ENCODE measurements at regions not wholly inside any gene's neighbourhood (a gene's known extent, or its start where the extent isn't known, plus 50 kb on each side); places are given as distances from the start of the nearest gene placed in this dataset.
"Not testable (repeated sequence)": the region's sequence is repeated elsewhere in the genome, so short reads cannot be mapped to it uniquely, and the experiment has no call there.

DNA sequence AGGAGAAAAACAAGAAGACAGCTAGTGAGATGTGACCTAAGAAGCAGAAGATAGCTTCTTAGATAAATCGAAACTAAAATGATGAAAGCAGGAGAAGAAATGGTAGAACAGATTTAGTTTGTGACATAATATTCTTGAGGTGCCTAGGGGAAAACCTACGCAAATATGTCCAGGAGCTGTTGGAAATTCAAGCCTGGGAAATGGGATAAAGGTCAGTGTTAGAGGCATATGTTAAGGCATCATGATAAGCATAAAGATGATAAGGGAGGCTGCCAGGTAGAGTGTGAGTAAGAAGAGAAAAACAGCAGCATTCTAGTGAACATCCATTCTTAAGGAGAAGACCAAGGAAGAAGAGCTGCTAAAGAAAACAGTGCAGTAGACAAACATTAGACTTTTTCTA is 109.6 kb upstream of the LGR5 start:
- H3K36me3 ChIP-seq (ENCODE audit: insufficient read depth, low read depth, low read length), result no peaks in the 10 kb centered on the region
- no peak overlapping the region for H3K4me3 ChIP-seq (ENCODE audit: low read length)
- no peak overlapping the region for H3K9ac ChIP-seq (ENCODE audit: low read depth, low read length)
- H3K4me1 ChIP-seq (ENCODE audit: insufficient read depth, low read length), result no peaks in the 10 kb centered on the region
- no peak overlapping the region for H3K27ac ChIP-seq (ENCODE audit: low read length)
- H3K9me3 ChIP-seq (ENCODE audit: insufficient read depth, low read depth, low read length), result no peaks in the 10 kb centered on the region
- no peaks in the 10 kb centered on the region for H3K27me3 ChIP-seq (ENCODE audit: insufficient read depth, low read length)

DNA sequence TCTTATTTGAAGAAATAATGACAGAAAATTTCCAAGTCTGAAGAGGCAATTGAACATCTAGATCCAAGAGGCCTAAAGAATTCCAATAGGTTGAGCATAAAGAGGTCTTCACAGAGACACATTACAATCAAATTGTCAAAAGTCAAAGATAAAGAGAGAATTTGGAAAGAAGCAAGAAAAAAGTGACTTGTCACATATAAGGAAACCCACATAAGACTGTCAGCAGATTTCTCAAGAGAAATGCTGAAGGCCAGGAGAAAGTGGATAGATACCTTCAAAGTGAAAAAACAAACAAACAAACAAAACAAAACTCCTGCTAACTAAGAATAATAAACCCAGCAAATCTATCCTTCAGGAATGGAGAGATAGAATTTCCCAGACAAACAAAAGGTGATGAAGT is 118.1 kb upstream of the LGR5 start:
- Histone ChIP-seq H3K9ac (ENCODE audit: low read depth, low read length) (no peak overlapping the region), H3K4me3 (ENCODE audit: low read length) (no peak overlapping the region), H3K27ac (ENCODE audit: low read length) (no peak overlapping the region), H3K9me3 (ENCODE audit: insufficient read depth, low read depth, low read length) (peaks cover 23% of the 10 kb centered on the region; the same call in 1 of the 2 replicates), H3K27me3 (ENCODE audit: insufficient read depth, low read length) (no peaks in the 10 kb centered on the region), H3K4me1 (ENCODE audit: insufficient read depth, low read length) (no peaks in the 10 kb centered on the region), H3K36me3 (ENCODE audit: insufficient read depth, low read depth, low read length) (no peaks in the 10 kb centered on the region)

DNA sequence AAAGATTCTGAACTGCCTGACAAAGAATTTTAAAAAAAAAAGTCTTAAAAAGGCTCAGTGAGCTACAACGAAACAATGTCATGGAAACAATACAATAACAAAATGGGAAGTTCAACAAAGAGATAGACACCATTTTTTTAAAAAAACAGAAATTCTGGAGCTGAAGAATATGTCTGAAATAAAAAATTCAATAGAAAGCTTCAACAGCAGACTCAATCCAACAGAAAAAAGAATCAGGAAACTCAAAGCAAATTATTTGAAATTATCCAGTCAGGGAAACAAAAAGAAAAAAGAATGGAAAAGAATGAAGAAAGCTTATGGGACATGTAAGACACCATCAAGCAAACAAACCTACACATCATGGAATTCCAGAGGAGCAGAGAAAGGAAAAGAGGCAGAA is 118.5 kb upstream of the LGR5 start:
- H3K4me3 ChIP-seq (ENCODE audit: low read length), result no peak overlapping the region
- H3K36me3 ChIP-seq (ENCODE audit: insufficient read depth, low read depth, low read length), result no peaks in the 10 kb centered on the region
- H3K9me3 ChIP-seq (ENCODE audit: insufficient read depth, low read depth, low read length), result peaks cover 23% of the 10 kb centered on the region; the same call in 1 of the 2 replicates
- no peaks in the 10 kb centered on the region for H3K4me1 ChIP-seq (ENCODE audit: insufficient read depth, low read length)
- H3K9ac ChIP-seq (ENCODE audit: low read depth, low read length), result no peak overlapping the region
- no peaks in the 10 kb centered on the region for H3K27me3 ChIP-seq (ENCODE audit: insufficient read depth, low read length)
- H3K27ac ChIP-seq (ENCODE audit: low read length), result no peak overlapping the region

DNA sequence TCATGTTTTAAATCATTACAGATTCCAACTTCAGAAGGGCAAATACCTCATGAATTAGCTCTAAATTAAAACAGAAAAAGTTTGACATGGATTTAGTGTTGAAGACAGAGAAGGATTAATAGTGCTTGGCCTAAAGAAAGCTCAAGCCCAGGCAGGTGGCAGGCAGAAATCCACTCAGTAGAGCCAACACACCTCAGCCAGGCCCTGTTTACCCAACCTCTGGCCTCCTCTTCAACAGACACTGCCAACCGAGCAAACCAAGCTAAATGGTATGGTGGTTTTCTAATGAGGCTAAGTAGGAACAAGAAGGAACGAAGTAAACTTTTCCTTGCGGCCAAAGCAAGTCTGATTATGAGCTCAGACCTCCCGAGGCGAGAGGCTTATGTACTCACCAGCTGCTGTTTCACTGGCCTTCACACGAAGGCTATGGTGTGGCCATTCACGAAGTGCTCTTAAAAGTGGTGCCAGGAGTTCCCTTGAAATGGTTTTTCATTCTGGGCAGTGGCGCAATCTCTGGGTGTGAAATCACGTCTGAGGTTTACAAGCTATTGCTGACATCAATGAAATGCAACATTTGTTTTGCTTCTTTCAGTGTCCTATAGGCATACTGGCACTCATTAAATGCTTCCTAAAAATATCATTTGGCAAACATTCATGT is 124.1 kb upstream of the LGR5 start:
- Histone ChIP-seq H3K36me3 (ENCODE audit: insufficient read depth, low read depth, low read length) (no peaks in the 10 kb centered on the region), H3K9ac (ENCODE audit: low read depth, low read length) (no peak overlapping the region), H3K4me3 (ENCODE audit: low read length) (no peak overlapping the region), H3K27ac (ENCODE audit: low read length) (no peak overlapping the region), H3K9me3 (ENCODE audit: insufficient read depth, low read depth, low read length) (peaks cover 4% of the 10 kb centered on the region; the same call in 1 of the 2 replicates), H3K27me3 (ENCODE audit: insufficient read depth, low read length) (no peaks in the 10 kb centered on the region), H3K4me1 (ENCODE audit: insufficient read depth, low read length) (no peaks in the 10 kb centered on the region)

DNA sequence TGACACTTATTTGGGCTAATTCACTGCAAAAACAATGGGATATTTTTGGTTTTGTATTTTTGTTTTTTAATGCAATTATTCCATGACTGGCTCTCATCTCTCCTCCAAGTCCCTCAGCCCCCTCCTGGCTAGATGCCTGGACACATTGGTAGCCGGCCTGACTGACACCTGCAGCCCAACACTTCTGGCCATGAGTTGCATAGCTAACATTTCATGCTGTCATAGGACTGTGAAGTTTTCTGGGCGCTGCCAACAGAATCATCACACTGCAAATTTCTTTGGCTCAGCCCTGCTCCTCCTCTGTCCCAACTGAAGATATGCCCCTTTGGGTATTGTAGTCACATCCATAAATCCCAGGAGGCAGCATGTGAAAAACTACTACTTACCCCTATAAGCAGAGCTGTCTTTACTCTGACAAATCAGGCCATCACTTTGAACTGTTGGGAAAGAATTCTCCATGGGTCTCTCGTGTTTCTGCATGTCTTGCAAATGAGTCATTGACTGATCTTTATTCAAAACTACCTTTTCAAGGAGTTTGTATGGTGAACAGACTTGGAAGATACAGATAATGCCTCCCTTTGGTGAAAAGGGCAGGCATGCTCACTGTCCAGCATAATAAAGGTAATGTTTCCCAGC is 126.7 kb upstream of the LGR5 start:
- H3K4me3 ChIP-seq (ENCODE audit: low read length), result no peak overlapping the region
- no peaks in the 10 kb centered on the region for H3K9me3 ChIP-seq (ENCODE audit: insufficient read depth, low read depth, low read length)
- no peaks in the 10 kb centered on the region for H3K27me3 ChIP-seq (ENCODE audit: insufficient read depth, low read length)

DNA sequence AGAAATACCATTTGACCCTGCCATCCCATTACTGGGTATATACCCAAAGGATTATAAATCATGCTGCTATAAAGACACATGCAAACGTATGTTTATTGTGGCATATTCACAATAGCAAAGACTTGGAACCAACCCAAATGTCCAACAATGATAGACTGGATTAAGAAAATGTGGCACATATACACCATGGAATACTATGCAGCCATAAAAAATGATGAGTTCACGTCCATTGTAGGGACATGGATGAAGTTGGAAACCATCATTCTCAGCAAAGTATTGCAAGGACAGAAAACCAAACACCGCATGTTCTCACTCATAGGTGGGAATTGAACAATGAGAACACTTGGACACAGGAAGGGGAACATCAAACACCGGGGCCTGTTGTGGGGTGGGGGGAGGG is 128.0 kb upstream of the LGR5 start:
- not testable (repeated sequence) for H3K36me3 ChIP-seq (ENCODE audit: insufficient read depth, low read depth, low read length); H3K9me3 ChIP-seq (ENCODE audit: insufficient read depth, low read depth, low read length); H3K4me3 ChIP-seq (ENCODE audit: low read length); H3K9ac ChIP-seq (ENCODE audit: low read depth, low read length); H3K27me3 ChIP-seq (ENCODE audit: insufficient read depth, low read length); H3K4me1 ChIP-seq (ENCODE audit: insufficient read depth, low read length); H3K27ac ChIP-seq (ENCODE audit: low read length)

More for the DNA sequence above, 126.7 kb upstream of the LGR5 start:
- Histone ChIP-seq H3K4me1 (ENCODE audit: insufficient read depth, low read length) (no peaks in the 10 kb centered on the region), H3K9ac (ENCODE audit: low read depth, low read length) (no peak overlapping the region), H3K36me3 (ENCODE audit: insufficient read depth, low read depth, low read length) (no peaks in the 10 kb centered on the region), H3K27ac (ENCODE audit: low read length) (no peak overlapping the region)

DNA sequence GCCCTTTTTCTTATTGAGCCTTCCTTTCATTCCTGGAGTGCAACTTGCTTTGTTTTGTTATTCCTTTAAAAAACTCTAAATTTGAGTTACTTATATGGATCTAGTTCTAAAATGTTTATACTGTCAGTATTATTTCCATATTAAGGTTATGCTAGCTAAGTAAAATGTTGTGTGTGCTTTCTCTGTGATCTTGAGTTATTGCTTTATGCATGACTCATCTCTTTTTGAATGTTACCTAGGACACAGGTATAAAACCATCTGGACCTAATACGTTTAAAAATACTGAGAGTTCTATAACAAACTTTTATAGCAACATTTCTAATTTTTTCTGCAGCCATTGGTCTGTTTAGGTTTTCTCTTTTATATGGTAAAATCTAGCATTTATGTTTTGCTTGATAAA is 132.8 kb upstream of the LGR5 start:
- Histone ChIP-seq H3K9me3 (ENCODE audit: insufficient read depth, low read depth, low read length) (no peaks in the 10 kb centered on the region), H3K27ac (ENCODE audit: low read length) (no peak overlapping the region), H3K9ac (ENCODE audit: low read depth, low read length) (no peak overlapping the region), H3K27me3 (ENCODE audit: insufficient read depth, low read length) (no peaks in the 10 kb centered on the region), H3K4me3 (ENCODE audit: low read length) (no peak overlapping the region), H3K4me1 (ENCODE audit: insufficient read depth, low read length) (no peaks in the 10 kb centered on the region), H3K36me3 (ENCODE audit: insufficient read depth, low read depth, low read length) (no peaks in the 10 kb centered on the region)

DNA sequence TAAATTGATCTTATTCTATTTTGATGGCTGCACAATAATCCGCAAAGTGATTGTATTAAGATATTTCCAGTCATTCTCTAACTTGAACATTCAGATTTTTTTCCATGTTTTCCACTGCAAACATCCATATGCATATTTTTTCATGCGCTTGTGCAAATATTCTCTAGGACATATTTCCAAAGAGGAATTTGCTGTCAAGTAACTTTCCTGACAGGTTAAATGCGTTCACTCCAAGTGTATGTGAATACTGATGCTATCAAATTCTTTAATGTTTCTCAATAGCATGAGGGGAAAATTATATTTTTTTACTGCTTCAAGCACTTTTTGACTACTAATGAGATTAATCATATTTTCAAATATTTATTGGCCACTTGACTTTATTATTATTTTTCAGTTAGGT is 135.3 kb upstream of the LGR5 start:
- Histone ChIP-seq H3K27ac (ENCODE audit: low read length) (no peak overlapping the region), H3K4me3 (ENCODE audit: low read length) (no peak overlapping the region), H3K9me3 (ENCODE audit: insufficient read depth, low read depth, low read length) (no peaks in the 10 kb centered on the region), H3K36me3 (ENCODE audit: insufficient read depth, low read depth, low read length) (no peaks in the 10 kb centered on the region), H3K27me3 (ENCODE audit: insufficient read depth, low read length) (no peaks in the 10 kb centered on the region), H3K4me1 (ENCODE audit: insufficient read depth, low read length) (no peaks in the 10 kb centered on the region), H3K9ac (ENCODE audit: low read depth, low read length) (no peak overlapping the region)

DNA sequence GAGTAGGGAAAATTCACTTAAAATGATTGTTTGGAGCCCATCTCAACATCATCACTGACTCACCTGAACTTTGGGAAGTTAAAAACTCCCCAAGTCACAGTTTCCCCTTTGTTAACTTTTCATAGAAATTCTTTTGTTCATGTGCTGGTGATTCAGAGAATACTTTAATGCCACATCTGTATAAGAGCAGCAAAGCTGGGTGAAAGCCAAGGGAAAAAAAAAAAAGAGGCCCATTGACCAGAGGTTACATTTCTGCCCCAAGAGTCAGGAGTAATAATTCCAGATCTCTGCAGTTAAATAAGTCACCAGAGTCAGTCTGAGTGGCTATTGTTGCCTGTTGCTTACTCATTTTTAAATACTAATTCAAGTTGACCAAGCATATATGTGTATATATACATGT is 136.4 kb upstream of the LGR5 start:
- Histone ChIP-seq H3K9me3 (ENCODE audit: insufficient read depth, low read depth, low read length) (no peaks in the 10 kb centered on the region), H3K36me3 (ENCODE audit: insufficient read depth, low read depth, low read length) (no peaks in the 10 kb centered on the region), H3K4me1 (ENCODE audit: insufficient read depth, low read length) (no peaks in the 10 kb centered on the region), H3K9ac (ENCODE audit: low read depth, low read length) (no peak overlapping the region), H3K27ac (ENCODE audit: low read length) (no peak overlapping the region), H3K27me3 (ENCODE audit: insufficient read depth, low read length) (no peaks in the 10 kb centered on the region), H3K4me3 (ENCODE audit: low read length) (no peak overlapping the region)

DNA sequence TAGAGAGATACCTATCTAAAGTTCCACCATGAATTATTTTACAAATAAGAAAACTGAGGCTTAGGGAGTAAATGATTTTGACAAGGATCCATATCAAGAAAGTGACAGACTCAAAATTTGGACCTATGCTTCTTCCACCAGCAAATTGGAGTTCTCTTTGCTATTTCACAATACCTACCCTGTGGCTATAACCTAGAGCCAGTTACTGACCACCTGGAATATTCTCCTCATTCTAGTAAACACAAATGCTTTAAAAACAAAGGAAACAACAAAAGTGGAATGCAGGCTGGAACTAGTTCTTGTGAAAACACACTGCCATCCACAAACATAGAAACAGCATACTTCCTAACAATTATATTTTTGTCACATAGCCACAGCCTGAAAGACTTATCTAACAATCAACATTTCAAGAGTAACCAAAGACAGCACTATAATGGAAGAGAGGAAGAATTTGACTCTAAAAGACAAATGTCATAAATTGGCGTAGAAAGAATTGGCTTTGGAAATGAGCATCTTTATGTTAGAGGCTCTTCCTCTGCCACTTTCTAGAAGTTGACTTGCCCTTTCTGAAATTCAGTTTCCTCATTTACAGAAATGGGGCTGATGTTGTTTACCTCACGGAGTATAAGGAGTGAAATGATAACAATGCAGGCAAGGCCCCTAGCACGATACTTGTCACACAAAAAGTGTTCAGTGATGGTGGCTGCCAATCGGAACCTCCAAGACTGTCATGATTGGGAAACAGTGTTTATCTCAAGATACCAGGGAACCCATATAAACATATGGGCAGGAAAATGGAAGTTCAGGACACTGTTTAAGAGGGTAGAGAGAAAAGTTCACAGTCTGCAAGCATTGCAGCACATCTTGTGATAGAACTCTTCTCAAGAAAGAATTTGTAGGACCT is 138.6 kb upstream of the LGR5 start:
- no peaks in the 10 kb centered on the region for H3K4me1 ChIP-seq (ENCODE audit: insufficient read depth, low read length)
- no peaks in the 10 kb centered on the region for H3K36me3 ChIP-seq (ENCODE audit: insufficient read depth, low read depth, low read length)

DNA sequence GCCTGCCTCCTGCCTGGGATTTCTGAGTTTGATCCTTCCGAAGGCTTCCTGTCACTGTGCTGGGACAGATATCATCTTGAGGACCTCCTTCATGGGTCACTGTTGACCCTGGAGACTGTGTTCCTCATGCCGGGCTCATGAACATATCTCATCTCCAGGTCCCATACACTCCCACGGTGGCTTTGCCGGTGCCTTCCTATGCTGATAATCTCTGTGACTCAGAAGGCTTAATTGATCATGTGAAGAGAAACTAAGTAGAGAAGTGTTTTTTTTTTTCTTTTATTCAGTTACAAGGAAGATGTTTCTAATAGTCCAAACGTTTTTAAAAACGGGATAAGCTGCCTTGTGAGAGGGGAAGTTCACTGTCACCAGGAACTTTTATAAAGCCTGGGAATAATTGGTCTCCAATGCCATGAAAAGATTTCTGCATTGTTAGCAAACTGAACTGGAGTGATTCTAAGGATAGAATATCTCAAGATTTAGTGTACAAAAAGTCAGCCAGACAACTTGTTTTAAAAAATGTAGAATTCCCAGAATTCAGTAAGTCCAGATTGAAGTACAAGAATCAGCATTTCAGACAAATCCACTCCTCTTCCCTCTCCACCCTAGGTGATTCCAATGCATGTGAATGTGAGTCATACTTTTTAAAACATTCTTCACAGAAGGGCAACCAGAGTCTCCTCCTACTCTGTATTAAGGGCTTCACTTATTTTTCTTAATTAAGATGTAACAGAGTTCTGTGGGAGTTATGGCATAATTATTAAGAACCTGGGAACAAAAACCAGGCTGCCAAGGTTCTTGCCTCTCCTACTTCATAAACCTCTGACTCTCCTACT is 139.8 kb upstream of the LGR5 start:
- no peaks in the 10 kb centered on the region for H3K36me3 ChIP-seq (ENCODE audit: insufficient read depth, low read depth, low read length)
- no peaks in the 10 kb centered on the region for H3K27me3 ChIP-seq (ENCODE audit: insufficient read depth, low read length)

More for the DNA sequence above, 138.6 kb upstream of the LGR5 start:
- H3K27me3 ChIP-seq (ENCODE audit: insufficient read depth, low read length), result no peaks in the 10 kb centered on the region
- H3K9ac ChIP-seq (ENCODE audit: low read depth, low read length), result no peak overlapping the region
- no peaks in the 10 kb centered on the region for H3K9me3 ChIP-seq (ENCODE audit: insufficient read depth, low read depth, low read length)
- H3K27ac ChIP-seq (ENCODE audit: low read length), result no peak overlapping the region
- no peak overlapping the region for H3K4me3 ChIP-seq (ENCODE audit: low read length)

More for the DNA sequence above, 139.8 kb upstream of the LGR5 start:
- Histone ChIP-seq H3K27ac (ENCODE audit: low read length) (no peak overlapping the region), H3K4me3 (ENCODE audit: low read length) (no peak overlapping the region), H3K9ac (ENCODE audit: low read depth, low read length) (no peak overlapping the region), H3K4me1 (ENCODE audit: insufficient read depth, low read length) (no peaks in the 10 kb centered on the region), H3K9me3 (ENCODE audit: insufficient read depth, low read depth, low read length) (no peaks in the 10 kb centered on the region)
